H1 (cell line): ENCODE measurements at regions not wholly inside any gene's neighbourhood (a gene's known extent, or its start where the extent isn't known, plus 50 kb on each side); places are given as distances from the start of the nearest gene placed in this dataset.

Source experiments
- CTCF ChIA-PET: fragments of 300-600 bp; sonication (Branson Sonifier 250); formaldehyde crosslinking; loops from one replicate; lab custom pipeline; 2021; ENCODE audit not compliant: partially characterized antibody; lab: Charles Lee
- POLR2A ChIA-PET: fragments of 300-600 bp; sonication (Branson Sonifier 250); formaldehyde crosslinking; loops from one replicate; lab custom pipeline; 2021; ENCODE audit warnings: inconsistent platforms; ENCODE audit not compliant: partially characterized antibody; lab: Charles Lee
- DNase-seq, 2 experiments: peaks; one replicate each; pipeline versions ENCODE4 v3.0.0 to v3.0.0-alpha.2; 2010 to 2022; ENCODE audit warnings: low spot score in 2 of 2, low read depth in 1 of 2, mixed read lengths in 1 of 2
- FAIRE-seq: peaks from 2 replicates; lab custom pipeline; 2011; peaks lifted over from hg19 to GRCh38; lab: Jason Lieb, UNC
- H2AFZ ChIP-seq: 2 replicates; pipeline ENCODE4 v1.8.1; 2012; ENCODE audit warnings: low read length, inconsistent platforms
- H2AK5ac ChIP-seq: 2 replicates; pipeline ENCODE4 v1.6.1; 2013; ENCODE audit warnings: low read depth, low read length
- H2BK120ac ChIP-seq: replicated peaks from 2 replicates; pipeline ENCODE3; 2013; ENCODE audit warnings: low read depth, low read length, inconsistent platforms
- H2BK12ac ChIP-seq: 2 replicates; pipeline ENCODE4 v1.6.1; 2013; ENCODE audit warnings: low read depth, low read length
- H2BK15ac ChIP-seq: 2 replicates; pipeline ENCODE4 v1.6.1; 2013; ENCODE audit warnings: low read length
- H2BK20ac ChIP-seq: 2 replicates; pipeline ENCODE4 v1.6.1; 2013; ENCODE audit warnings: low read length
- H2BK5ac ChIP-seq: 2 replicates; pipeline ENCODE4 v1.6.1; 2013; ENCODE audit warnings: low read depth, low read length
- H3K14ac ChIP-seq: 2 replicates; pipeline ENCODE4 v1.6.1; 2013; ENCODE audit warnings: inconsistent platforms; ENCODE audit not compliant: insufficient read length
- H3K18ac ChIP-seq: 2 replicates; pipeline ENCODE4 v1.6.1; 2013; ENCODE audit warnings: low read length; ENCODE audit errors: extremely low read depth
- H3K23ac ChIP-seq: 2 replicates; pipeline ENCODE4 v1.6.1; 2013; ENCODE audit warnings: inconsistent platforms; ENCODE audit not compliant: insufficient read length
- H3K23me2 ChIP-seq: 2 replicates; pipeline ENCODE4 v1.6.1; 2013; ENCODE audit warnings: low read depth, low read length
- H3K27ac ChIP-seq: 2 replicates; pipeline ENCODE4 v1.6.1; 2011; ENCODE audit warnings: low read depth, low read length, inconsistent platforms
- H3K27me3 ChIP-seq, 4 experiments: replicated peaks in 1 of 4; 1 replicate in 1 of 4; 2 replicates in 3 of 4; pipeline versions ENCODE4 v1.6.1 to v1.8.1; 2011 to 2013; ENCODE audit warnings: low read length in 3 of 4, mild to moderate bottlenecking in 3 of 4, inconsistent platforms in 2 of 4, mixed read lengths in 2 of 4, moderate library complexity in 1 of 4; ENCODE audit not compliant: control insufficient read depth in 3 of 4, insufficient read depth in 3 of 4; ENCODE audit errors: extremely low read depth in 1 of 4
- H3K36me3 ChIP-seq, 4 experiments: 2 replicates each; pipeline versions ENCODE4 v1.6.1 to v1.8.1; 2011 to 2013; ENCODE audit warnings: mild to moderate bottlenecking in 4 of 4, low read length in 3 of 4, moderate library complexity in 2 of 4, control low read depth in 1 of 4, inconsistent platforms in 1 of 4; ENCODE audit not compliant: insufficient read depth in 4 of 4, control insufficient read depth in 2 of 4
- H3K4ac ChIP-seq: replicated peaks from 2 replicates; pipeline ENCODE3; 2013; ENCODE audit warnings: low read length, low read depth, mixed read lengths, inconsistent platforms; ENCODE audit not compliant: insufficient read length
- H3K4me1 ChIP-seq, 4 experiments: replicated peaks in 1 of 4; 1 replicate in 1 of 4; 2 replicates in 3 of 4; pipeline versions ENCODE4 v1.6.1 to v1.8.1; 2011 to 2013; ENCODE audit warnings: low read length in 3 of 4, inconsistent platforms in 2 of 4, mixed read lengths in 1 of 4; ENCODE audit not compliant: insufficient read depth in 4 of 4, control insufficient read depth in 3 of 4
- H3K4me2 ChIP-seq, 2 experiments: 2 replicates each; pipeline versions ENCODE4 v1.6.1 to v1.8.1; 2011 to 2013; ENCODE audit warnings: low read depth in 2 of 2, low read length in 2 of 2, control low read depth in 1 of 2, inconsistent platforms in 1 of 2, mild to moderate bottlenecking in 1 of 2; ENCODE audit not compliant: insufficient read depth in 1 of 2
- H3K4me3 ChIP-seq, 4 experiments: fragments of 200-600, 300-600 bp in 1 of 4; sonication (generic), shearing (Covaris generic), sonication (Bioruptor Twin) in 1 of 4; 2 replicates each; pipeline versions ENCODE4 v1.5.1 to v1.8.1; 2011 to 2016; ENCODE audit warnings: low read length in 4 of 4, low read depth in 3 of 4, control low read depth in 2 of 4, inconsistent platforms in 2 of 4, mild to moderate bottlenecking in 2 of 4, mixed read lengths in 1 of 4, moderate library complexity in 1 of 4; ENCODE audit not compliant: insufficient read depth in 2 of 4; ENCODE audit errors: extremely low read depth in 1 of 4
- H3K56ac ChIP-seq: replicated peaks from 2 replicates; pipeline ENCODE3; 2013; ENCODE audit warnings: low read depth, mild to moderate bottlenecking, mixed read lengths, low read length, inconsistent platforms; ENCODE audit not compliant: insufficient read length
- H3K79me1 ChIP-seq: 2 replicates; pipeline ENCODE4 v1.6.1; 2013; ENCODE audit warnings: low read depth, low read length, control low read depth
- H3K79me2 ChIP-seq, 2 experiments: 2 replicates each; pipeline versions ENCODE4 v1.6.1 to v1.8.1; 2012 to 2013; ENCODE audit warnings: low read length in 2 of 2, mild to moderate bottlenecking in 2 of 2, inconsistent platforms in 1 of 2; ENCODE audit not compliant: insufficient read depth in 2 of 2, control insufficient read depth in 1 of 2
- H3K9ac ChIP-seq, 4 experiments: replicated peaks in 1 of 4; 1 replicate in 1 of 4; 2 replicates in 3 of 4; pipeline versions ENCODE4 v1.6.1 to v1.8.1; 2011 to 2013; ENCODE audit warnings: low read depth in 3 of 4, low read length in 3 of 4, control low read depth in 2 of 4, mild to moderate bottlenecking in 2 of 4, moderate library complexity in 2 of 4, inconsistent platforms in 1 of 4; ENCODE audit errors: extremely low read depth in 1 of 4
- H3K9me3 ChIP-seq, 2 experiments: 2 replicates each; pipeline versions ENCODE4 v1.6.1 to v1.8.1; 2012 to 2013; ENCODE audit warnings: mild to moderate bottlenecking in 2 of 2, moderate library complexity in 2 of 2, control low read depth in 1 of 2, inconsistent platforms in 1 of 2, low read depth in 1 of 2, low read length in 1 of 2, mixed read lengths in 1 of 2; ENCODE audit not compliant: insufficient read depth in 2 of 2
- H4K20me1 ChIP-seq, 2 experiments: replicated peaks in 1 of 2; 2 replicates each; pipeline versions ENCODE3 to v1.8.1; 2011 to 2013; ENCODE audit warnings: inconsistent platforms in 2 of 2, low read length in 2 of 2, mild to moderate bottlenecking in 1 of 2; ENCODE audit not compliant: insufficient read depth in 2 of 2, control insufficient read depth in 1 of 2
- H4K5ac ChIP-seq: 2 replicates; pipeline ENCODE4 v1.6.1; 2013; ENCODE audit warnings: low read length, low read depth, mixed read lengths, inconsistent platforms; ENCODE audit not compliant: insufficient read length
- H4K8ac ChIP-seq: 2 replicates; pipeline ENCODE4 v1.8.0; 2013; ENCODE audit warnings: mild to moderate bottlenecking, moderate library complexity, low read length, inconsistent platforms; ENCODE audit not compliant: insufficient read depth; ENCODE audit errors: extremely low read depth
- H4K91ac ChIP-seq: replicated peaks from 2 replicates; pipeline ENCODE3; 2013; ENCODE audit warnings: low read length, mixed read lengths, inconsistent platforms; ENCODE audit not compliant: insufficient read length
- ATF3 ChIP-seq: IDR thresholded peaks from 2 replicates; pipeline ENCODE4 v1.6.1; 2011; ENCODE audit warnings: low read depth, mild to moderate bottlenecking, low read length; ENCODE audit not compliant: insufficient read depth
- BCL11A ChIP-seq, 2 experiments: IDR thresholded peaks; one replicate each; pipeline ENCODE4 v1.6.1; 2011; ENCODE audit warnings: low read depth in 2 of 2, low read length in 2 of 2, mild to moderate bottlenecking in 2 of 2
- CBX5 ChIP-seq: fragments of 300-800, 300-1000 bp; sonication (generic); IDR thresholded peaks from 2 replicates; pipeline ENCODE4 v1.7.1; 2016; ENCODE audit warnings: antibody characterized with exemption, low read length, low read depth
- CEBPB ChIP-seq: IDR thresholded peaks from 2 replicates; pipeline ENCODE4 v1.6.1; 2012; ENCODE audit warnings: low read depth, low read length
- CHD2 ChIP-seq: IDR thresholded peaks from 2 replicates; pipeline ENCODE4 v1.6.1; 2012; ENCODE audit warnings: low read length, improper control_type of control experiment
- JUN ChIP-seq: IDR thresholded peaks from 2 replicates; pipeline ENCODE4 v1.6.1; 2011; ENCODE audit warnings: low read depth, mild to moderate bottlenecking, improper control_type of control experiment, low read length
- KDM5A ChIP-seq: fragments of 200-600 bp; IDR thresholded peaks from 2 replicates; pipeline ENCODE4 v1.7.1; 2012; ENCODE audit warnings: mild to moderate bottlenecking, low read length, inconsistent platforms, mixed read lengths
- MAFK ChIP-seq: IDR thresholded peaks from 2 replicates; pipeline ENCODE4 v1.6.1; 2012; ENCODE audit warnings: low read depth, mild to moderate bottlenecking, improper control_type of control experiment, low read length
- PHF8 ChIP-seq: fragments of 200-600 bp; sonication (generic); conservative IDR thresholded peaks from 2 replicates; pipeline ENCODE4 v1.7.1; 2012; ENCODE audit warnings: low read depth, mild to moderate bottlenecking, inconsistent platforms, low read length, moderate library complexity
- POLR2A ChIP-seq, 2 experiments: IDR thresholded peaks; 1 replicate in 1 of 2; 2 replicates in 1 of 2; pipeline ENCODE4 v1.6.1; 2011; ENCODE audit warnings: low read depth in 2 of 2, low read length in 2 of 2, mild to moderate bottlenecking in 2 of 2; ENCODE audit errors: control extremely low read depth in 1 of 2
- SIX5 ChIP-seq: IDR thresholded peaks from 2 replicates; pipeline ENCODE4 v1.6.1; 2011; ENCODE audit warnings: mild to moderate bottlenecking, low read depth, low read length
- SP1 ChIP-seq: IDR thresholded peaks from 2 replicates; pipeline ENCODE4 v1.6.1; 2011; ENCODE audit warnings: low read depth, low read length
- TAF7 ChIP-seq: optimal IDR thresholded peaks from 2 replicates; pipeline ENCODE3; 2011; ENCODE audit warnings: low read depth, mild to moderate bottlenecking, inconsistent platforms, low read length, moderate library complexity, borderline replicate concordance
- WGBS, 2 experiments: shearing (Covaris generic) in 1 of 2; methylation state at CpG; one replicate each; pipeline versions ENCODE4 v1.1.6 to v1.1.7; 2013 to 2015; ENCODE audit warnings: low lambda C conversion rate in 2 of 2, mixed read lengths in 2 of 2, inconsistent platforms in 1 of 2, low coverage in 1 of 2, missing lambda C conversion rate in 1 of 2; ENCODE audit not compliant: insufficient replicate concordance in 2 of 2, insufficient coverage in 1 of 2, insufficient read length in 1 of 2; ENCODE audit errors: extremely low coverage in 1 of 2, missing lambda C conversion rate in 1 of 2; 5-methylcytosine and 5-hydroxymethylcytosine counted together

- no peaks in the 10 kb centered on the region for H3K27me3 ChIP-seq
- H4K8ac ChIP-seq: no peak overlapping the region
- peak overlapping the region; percentile 24 for H2BK120ac ChIP-seq
- H2BK15ac ChIP-seq: 0 out of 2 replicates have a peak overlapping the region, but pooled peaks have one; percentile 6
- no peak overlapping the region; the same call in 1 of the 2 replicates for H2BK12ac ChIP-seq
- no peaks in the 10 kb centered on the region for H3K36me3 ChIP-seq
- no peak overlapping the region for H3K56ac ChIP-seq
- no peak overlapping the region for H2BK20ac ChIP-seq
- no peak overlapping the region for H3K27ac ChIP-seq
- no peak for FAIRE-seq
- peaks cover 0 to 23% (median 17%) of the 10 kb centered on the region in 4 experiments for H3K4me1 ChIP-seq
- no peaks in the 10 kb centered on the region for H4K20me1 ChIP-seq
- peak overlapping the region; percentile 23 to 42; a peak in 2 of 4 replicates for H3K4me2 ChIP-seq
- H3K79me1 ChIP-seq: no peaks in the 10 kb centered on the region
- no peak overlapping the region for H2AK5ac ChIP-seq
- WGBS, 2 experiments: 74% methylated on average over 15 of the region's 15 CpGs; no CpG with 5 or more reads in 1 of the 2 experiments
- H3K23ac ChIP-seq: no peak overlapping the region
- peak overlapping the region; percentile 46 for H4K91ac ChIP-seq
- no peak for DNase-seq
- no peak overlapping the region for H3K18ac ChIP-seq
- no peaks in the 10 kb centered on the region for H3K79me2 ChIP-seq
- H3K4me3 ChIP-seq: no peak overlapping the region
- 0 out of 2 replicates have a peak overlapping the region, but pooled peaks have one; percentile 49 for H2AFZ ChIP-seq
- no peak overlapping the region for H2BK5ac ChIP-seq
- H4K5ac ChIP-seq: no peak overlapping the region
- no peaks in the 10 kb centered on the region for H3K23me2 ChIP-seq
- ChIA-PET CTCF (interaction anchor here (0.9 to 1.5 kb wide), 6 partner anchors 22 to 149 kb away, joined by 3 to 5 read pairs (median 4); no protein-coding TSS in a partner anchor), POLR2A (no interaction called here)
- no peak overlapping the region for H3K9ac ChIP-seq
- H3K14ac ChIP-seq: no peak overlapping the region
- no peak overlapping the region for H3K4ac ChIP-seq
- no peaks in the 10 kb centered on the region for H3K9me3 ChIP-seq
- TF ChIP-seq PHF8 (no peak), SIX5 (no peak), SP1 (peak; percentile 80), CHD2 (no peak), JUN (no peak), KDM5A (no peak), MAFK (peak; percentile 1; the same call in 1 of the 2 replicates), POLR2A (IDR thresholded peaks at IDR 0.05; ENCODE audit: control extremely low read depth in 1 of 2, low read depth in 2 of 2, low read length in 2 of 2) (no peak), BCL11A (IDR thresholded peaks at IDR 0.05; ENCODE audit: low read depth in 2 of 2, low read length in 2 of 2) (no peak), CEBPB (no peak), CBX5 (no peak), TAF7 (no peak), ATF3 (no peak)
These were observed 105.3 kb upstream of the KIRREL3 start for GRCh38 chr11:127105593-127106541.
